T-cell (primary cell): ENCODE measurements at regions not wholly inside any gene's neighbourhood (a gene's known extent, or its start where the extent isn't known, plus 50 kb on each side); places are given as distances from the start of the nearest gene placed in this dataset.

Source experiments
- ATAC-seq, 4 experiments: fragments of 200-7000 bp in 3 of 4; fragments of 150-1000 bp in 1 of 4; cut with Tn5 transposase; replicated peaks in 1 of 4; 1 replicate in 3 of 4; 2 replicates in 1 of 4; pipeline ENCODE4 v1.10.0; 2021; ENCODE audit warnings: moderate library complexity in 3 of 4, mild to moderate bottlenecking in 2 of 4, moderate number of reproducible peaks in 1 of 4
- CTCF ChIA-PET, 2 donors: fragments of 300-600 bp; sonication (Branson Sonifier 250); formaldehyde crosslinking; loops; one replicate each; lab custom pipeline; 2022; ENCODE audit warnings: antibody characterized with exemption in 2 of 2; lab: Charles Lee
- POLR2A ChIA-PET, 2 donors: fragments of 300-600 bp; sonication (Branson Sonifier 250); formaldehyde crosslinking; loops; one replicate each; lab custom pipeline; 2022; ENCODE audit warnings: antibody characterized with exemption in 2 of 2; lab: Charles Lee
- DNase-seq, 35 experiments: peaks; one replicate each; pipeline versions ENCODE4 v3.0.0 to v3.0.0-alpha.2; 2013 to 2023
- H3K27ac ChIP-seq: one replicate; pipeline ENCODE4 v1.5.1; 2013; ENCODE audit warnings: low read length
- H3K27me3 ChIP-seq, 2 experiments: replicated peaks in 1 of 2; 1 replicate in 1 of 2; 2 replicates in 1 of 2; pipeline versions ENCODE4 v1.6.1 to v1.7.0; 2013; ENCODE audit warnings: low read length in 1 of 2, mixed read lengths in 1 of 2; ENCODE audit not compliant: control insufficient read depth in 2 of 2, insufficient read depth in 2 of 2; ENCODE audit errors: extremely low read depth in 1 of 2
- H3K36me3 ChIP-seq, 2 donors: 1 replicate in 1 of 2; 2 replicates in 1 of 2; pipeline versions ENCODE4 v1.6.1 to v1.7.0; 2013; ENCODE audit warnings: low read length in 1 of 2; ENCODE audit not compliant: control insufficient read depth in 2 of 2, insufficient read depth in 1 of 2; ENCODE audit errors: extremely low read depth in 1 of 2
- H3K4me1 ChIP-seq, 2 experiments: 1 replicate in 1 of 2; 2 replicates in 1 of 2; pipeline versions ENCODE4 v1.6.1 to v1.7.0; 2013; ENCODE audit warnings: low read length in 2 of 2, mixed read lengths in 1 of 2; ENCODE audit not compliant: insufficient read depth in 2 of 2, control insufficient read depth in 1 of 2; ENCODE audit errors: extremely low read depth in 1 of 2
- H3K4me3 ChIP-seq, 2 donors: 1 replicate in 1 of 2; 2 replicates in 1 of 2; pipeline versions ENCODE4 v1.5.1 to v1.7.0; 2013; ENCODE audit warnings: mild to moderate bottlenecking in 2 of 2, low read length in 1 of 2, moderate library complexity in 1 of 2; ENCODE audit not compliant: control insufficient read depth in 1 of 2; ENCODE audit errors: extremely low read depth in 1 of 2
- H3K9me3 ChIP-seq: 2 replicates; pipeline ENCODE4 v1.7.0; 2013
- H3K27ac Mint-ChIP-seq, 2 donors: one replicate each; pipeline ENCODE4 v1.8.0; 2020 to 2021; ENCODE audit warnings: mild to moderate bottlenecking in 2 of 2, mixed read lengths in 2 of 2
- H3K27me3 Mint-ChIP-seq, 2 donors: one replicate each; pipeline ENCODE4 v1.8.0; 2021 to 2022; ENCODE audit warnings: mixed read lengths in 2 of 2
- H3K36me3 Mint-ChIP-seq: one replicate; pipeline ENCODE4 v1.8.0; 2021; ENCODE audit warnings: mixed read lengths
- H3K4me1 Mint-ChIP-seq, 3 donors: one replicate each; pipeline ENCODE4 v1.8.0; 2020 to 2022; ENCODE audit warnings: mixed read lengths in 3 of 3, mild to moderate bottlenecking in 1 of 3
- H3K4me3 Mint-ChIP-seq, 3 donors: one replicate each; pipeline ENCODE4 v1.8.0; 2020 to 2022; ENCODE audit warnings: mild to moderate bottlenecking in 3 of 3, mixed read lengths in 3 of 3, moderate library complexity in 3 of 3
- H3K9me3 Mint-ChIP-seq, 3 donors: one replicate each; pipeline ENCODE4 v1.8.0; 2020 to 2022; ENCODE audit warnings: mixed read lengths in 3 of 3
- WGBS: methylation state at CpG from one replicate; pipeline ENCODE4 v1.1.5; 2013; ENCODE audit warnings: missing lambda C conversion rate; ENCODE audit not compliant: insufficient coverage; 5-methylcytosine and 5-hydroxymethylcytosine counted together

DNA sequence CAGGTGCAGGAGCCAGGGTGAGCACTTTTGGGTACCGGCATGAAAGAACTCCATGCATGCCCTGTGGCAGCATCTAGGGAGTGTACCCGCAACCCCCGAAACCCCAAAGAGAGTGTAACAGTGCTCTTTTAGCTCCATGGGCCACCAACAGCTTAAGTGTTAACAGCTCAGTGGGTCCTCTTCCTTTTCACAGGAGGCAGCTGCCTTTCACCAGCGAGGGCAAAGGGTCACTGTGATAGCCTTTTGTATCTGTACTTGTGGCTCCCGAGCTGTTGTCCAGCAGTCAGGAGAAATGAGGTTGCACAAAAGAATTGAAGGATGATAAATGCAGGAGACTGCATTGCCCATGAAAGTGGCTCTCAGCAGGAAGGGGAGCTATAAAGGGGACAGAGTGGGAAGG lies 1166.3 kb upstream of the ACVR2A start:
- no peaks in the 10 kb centered on the region for H3K36me3 Mint-ChIP-seq
- no peak for ATAC-seq
- 96% methylated on average over 4 of the region's 5 CpGs for WGBS

DNA sequence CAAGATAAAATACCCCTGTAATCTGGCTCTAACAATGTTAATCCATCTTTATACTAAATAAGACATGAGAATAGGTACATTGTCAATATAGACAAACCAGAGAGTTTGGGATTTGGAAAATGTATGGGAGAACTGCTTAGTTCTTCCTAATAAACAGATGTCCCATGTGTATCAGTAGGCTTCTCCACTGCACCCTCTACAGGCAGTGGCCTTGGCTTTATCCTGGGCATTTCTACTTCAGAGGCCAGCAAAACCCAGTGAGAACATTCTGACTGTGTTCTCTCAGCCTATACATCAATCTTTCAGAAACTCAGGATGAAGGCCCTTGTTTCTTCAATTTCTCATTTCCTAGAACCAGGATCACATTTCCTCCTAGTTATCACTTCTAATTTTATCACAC lies 1167.5 kb upstream of the ACVR2A start:
- Histone ChIP-seq H3K27ac (no peak overlapping the region), H3K4me1 (no peaks in the 10 kb centered on the region), H3K9me3 (no peaks in the 10 kb centered on the region), H3K4me3 (no peak overlapping the region), H3K36me3 (no peaks in the 10 kb centered on the region), H3K27me3 (no peaks in the 10 kb centered on the region)
- no peak for ATAC-seq
- no peaks in the 10 kb centered on the region for H3K27me3 Mint-ChIP-seq
- peaks cover 0 to 6% (median 0%) of the 10 kb centered on the region in 3 donors for H3K9me3 Mint-ChIP-seq
- no peak overlapping the region for H3K4me3 Mint-ChIP-seq
- no peak for DNase-seq
- H3K4me1 Mint-ChIP-seq: no peaks in the 10 kb centered on the region
- H3K36me3 Mint-ChIP-seq: no peaks in the 10 kb centered on the region
- no peak overlapping the region for H3K27ac Mint-ChIP-seq
- ChIA-PET POLR2A (no interaction called here), CTCF (no interaction called here)

More for the DNA sequence above, 1166.3 kb upstream of the ACVR2A start:
- no peak overlapping the region for H3K27ac Mint-ChIP-seq
- Histone ChIP-seq H3K27me3 (no peaks in the 10 kb centered on the region), H3K4me1 (no peaks in the 10 kb centered on the region), H3K4me3 (no peak overlapping the region), H3K9me3 (no peaks in the 10 kb centered on the region), H3K36me3 (no peaks in the 10 kb centered on the region), H3K27ac (no peak overlapping the region)
- DNase-seq: no peak
- no peaks in the 10 kb centered on the region for H3K4me1 Mint-ChIP-seq
- POLR2A ChIA-PET: interaction anchor here in 1 of 2 donors (0.7 kb wide), 1 partner anchor 1001 kb away, joined by 4 read pairs; no protein-coding TSS in a partner anchor
- CTCF ChIA-PET: no interaction called here
- H3K9me3 Mint-ChIP-seq: peaks cover 0 to 6% (median 2%) of the 10 kb centered on the region in 3 donors
- H3K4me3 Mint-ChIP-seq: no peak overlapping the region
- H3K27me3 Mint-ChIP-seq: no peaks in the 10 kb centered on the region

- Mint-ChIP-seq H3K27ac (no peak overlapping the region), H3K9me3 (peaks cover 0 to 3% (median 0%) of the 10 kb centered on the region in 3 donors), H3K36me3 (no peaks in the 10 kb centered on the region), H3K27me3 (no peaks in the 10 kb centered on the region), H3K4me1 (no peaks in the 10 kb centered on the region), H3K4me3 (no peak overlapping the region)
- ATAC-seq (no peak), DNase-seq (no peak)
- H3K36me3 ChIP-seq: no peaks in the 10 kb centered on the region
- no peaks in the 10 kb centered on the region for H3K9me3 ChIP-seq
- H3K27me3 ChIP-seq: no peaks in the 10 kb centered on the region
- no CpG with 5 or more reads among the region's 3 CpGs for WGBS
- H3K27ac ChIP-seq: no peak overlapping the region
- POLR2A ChIA-PET: no interaction called here
- CTCF ChIA-PET: interaction anchor here in 1 of 2 donors (0.5 kb wide), 1 partner anchor 19 kb away, joined by 3 read pairs; no protein-coding TSS in a partner anchor
- no peaks in the 10 kb centered on the region for H3K4me1 ChIP-seq
- H3K4me3 ChIP-seq: no peak overlapping the region
Measured at GRCh38 chr2:146669735-146670134, 1175.1 kb upstream of the ACVR2A start.

GRCh38 chr2:146666340-146666739 lies 1178.5 kb upstream of the ACVR2A start:
- WGBS: 78% methylated on average over 1 of the region's 1 CpG
- CTCF ChIA-PET: no interaction called here
- ATAC-seq: no peak

DNA sequence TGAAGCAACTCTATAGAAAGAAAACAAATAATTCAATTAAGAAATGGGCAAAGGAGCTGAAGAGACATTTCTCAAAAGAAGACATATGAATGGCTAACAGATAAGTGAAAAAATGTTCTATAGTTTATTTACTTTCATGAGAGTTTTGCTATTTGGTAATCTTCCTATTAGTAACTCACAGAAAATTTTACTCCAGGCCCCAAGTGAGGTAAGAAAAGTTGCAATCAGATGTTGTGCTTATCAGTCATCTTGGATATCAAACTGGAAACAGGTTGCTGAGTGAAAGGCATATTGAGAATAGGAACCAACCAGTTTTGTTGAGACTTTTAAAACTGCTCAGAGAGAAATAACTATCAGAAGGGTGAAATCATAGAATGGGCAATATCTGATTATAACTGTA lies 1179.0 kb upstream of the ACVR2A start:
- ATAC-seq: no peak
- CTCF ChIA-PET: no interaction called here
- no peak for DNase-seq
- Mint-ChIP-seq H3K36me3 (no peaks in the 10 kb centered on the region), H3K9me3 (no peaks in the 10 kb centered on the region), H3K4me1 (no peaks in the 10 kb centered on the region), H3K27me3 (no peaks in the 10 kb centered on the region), H3K4me3 (no peak overlapping the region), H3K27ac (no peak overlapping the region)
- no peak overlapping the region for H3K27ac ChIP-seq
- no peak overlapping the region for H3K4me3 ChIP-seq
- POLR2A ChIA-PET: no interaction called here
- H3K27me3 ChIP-seq: no peaks in the 10 kb centered on the region
- H3K4me1 ChIP-seq: no peaks in the 10 kb centered on the region
- no peaks in the 10 kb centered on the region for H3K9me3 ChIP-seq
- no peaks in the 10 kb centered on the region for H3K36me3 ChIP-seq

More at GRCh38 chr2:146666340-146666739, 1178.5 kb upstream of the ACVR2A start:
- no peak overlapping the region for H3K4me3 Mint-ChIP-seq
- no peaks in the 10 kb centered on the region for H3K36me3 Mint-ChIP-seq
- H3K27ac Mint-ChIP-seq: no peak overlapping the region
- POLR2A ChIA-PET: no interaction called here
- Histone ChIP-seq H3K27ac (no peak overlapping the region), H3K36me3 (no peaks in the 10 kb centered on the region), H3K9me3 (no peaks in the 10 kb centered on the region), H3K4me3 (no peak overlapping the region), H3K27me3 (no peaks in the 10 kb centered on the region), H3K4me1 (no peaks in the 10 kb centered on the region)
- no peaks in the 10 kb centered on the region for H3K27me3 Mint-ChIP-seq
- no peaks in the 10 kb centered on the region for H3K9me3 Mint-ChIP-seq
- DNase-seq: no peak
- no peaks in the 10 kb centered on the region for H3K4me1 Mint-ChIP-seq

- ChIA-PET CTCF (no interaction called here), POLR2A (interaction anchor here in 1 of 2 donors (0.6 kb wide), 1 partner anchor 24 kb away, joined by 3 read pairs; no protein-coding TSS in a partner anchor)
- H3K27me3 ChIP-seq: no peaks in the 10 kb centered on the region
- Mint-ChIP-seq H3K27ac (no peak overlapping the region), H3K9me3 (peaks cover 0 to 4% (median 3%) of the 10 kb centered on the region in 3 donors), H3K4me3 (no peak overlapping the region), H3K27me3 (no peaks in the 10 kb centered on the region), H3K36me3 (no peaks in the 10 kb centered on the region), H3K4me1 (no peaks in the 10 kb centered on the region)
- DNase-seq (no peak), ATAC-seq (no peak)
- no peak overlapping the region for H3K27ac ChIP-seq
- H3K36me3 ChIP-seq: no peaks in the 10 kb centered on the region
- H3K9me3 ChIP-seq: no peaks in the 10 kb centered on the region
- no peak overlapping the region for H3K4me3 ChIP-seq
- H3K4me1 ChIP-seq: no peaks in the 10 kb centered on the region
Measured at GRCh38 chr2:146661473-146662096, 1183.2 kb upstream of the ACVR2A start.

DNA sequence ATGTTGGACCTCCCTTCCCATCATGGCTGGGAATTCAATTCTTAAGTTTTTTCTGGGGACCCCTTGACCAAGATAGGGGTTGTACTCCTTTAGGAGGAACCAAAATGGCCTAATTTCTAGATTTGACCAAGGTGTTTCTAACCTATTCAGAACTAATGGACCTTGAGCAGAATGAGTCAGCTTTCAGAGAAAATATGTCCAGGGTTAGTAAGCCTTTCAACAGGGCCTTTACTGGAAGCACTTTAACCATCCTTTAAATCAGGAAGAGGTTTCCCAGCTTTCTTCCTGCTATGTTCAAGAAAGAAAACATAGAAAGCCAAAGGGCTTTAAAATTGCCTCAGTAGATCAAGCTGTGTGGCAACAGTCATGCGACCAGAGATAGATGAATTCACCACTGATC lies 1184.9 kb upstream of the ACVR2A start:
- peaks cover 0 to 6% (median 4%) of the 10 kb centered on the region in 3 donors for H3K9me3 Mint-ChIP-seq
- CTCF ChIA-PET: no interaction called here
- H3K27ac Mint-ChIP-seq: no peak overlapping the region
- Histone ChIP-seq H3K4me1 (no peaks in the 10 kb centered on the region), H3K9me3 (no peaks in the 10 kb centered on the region), H3K27ac (no peak overlapping the region), H3K36me3 (no peaks in the 10 kb centered on the region), H3K27me3 (no peaks in the 10 kb centered on the region), H3K4me3 (no peak overlapping the region)
- no peaks in the 10 kb centered on the region for H3K4me1 Mint-ChIP-seq
- no peaks in the 10 kb centered on the region for H3K36me3 Mint-ChIP-seq
- WGBS: 100% methylated on average over 1 of the region's 1 CpG
- POLR2A ChIA-PET: no interaction called here
- no peak overlapping the region for H3K4me3 Mint-ChIP-seq
- no peaks in the 10 kb centered on the region for H3K27me3 Mint-ChIP-seq
- DNase-seq: no peak
- ATAC-seq: no peak
